ENCODE measurements at regions not wholly inside any gene's neighbourhood (a gene's known extent, or its start where the extent isn't known, plus 50 kb on each side); places are given as distances from the start of the nearest gene placed in this dataset.

- BruUV-seq (replicated peaks) = no TSS peak
- SMC1A ChIA-PET (ENCODE audit: uncharacterized antibody, unreplicated experiment) = no interaction called here
- RAD21 ChIA-PET (ENCODE audit: unreplicated experiment) = no interaction called here
- CTCF ChIA-PET = interaction anchor here (1.2 kb wide), 1 partner anchor 28 kb away, joined by 3 read pairs; no protein-coding TSS in a partner anchor
- Histone ChIP-seq H3K4me2 (ENCODE audit: control insufficient read depth, insufficient read depth) (no peak overlapping the region), H4K20me1 (ENCODE audit: control insufficient read depth, insufficient read depth) (no peaks in the 10 kb centered on the region), H3K27me3 (replicated peaks in 1 of 2; ENCODE audit: control insufficient read depth in 2 of 2, insufficient read depth in 2 of 2, low read length in 1 of 2) (no peaks in the 10 kb centered on the region), H3K4me1 (ENCODE audit: control insufficient read depth, insufficient read depth, low read length) (no peaks in the 10 kb centered on the region), H3K9ac (ENCODE audit: control insufficient read depth, insufficient read depth, low read length) (no peak overlapping the region), H2AFZ (ENCODE audit: control insufficient read depth, low read depth, low read length) (no peak overlapping the region), H3K9me3 (replicated peaks; ENCODE audit: control insufficient read depth, insufficient read depth, low read length) (no peaks in the 10 kb centered on the region), H3K4me3 (no peak overlapping the region), H3K79me2 (ENCODE audit: control insufficient read depth, insufficient read depth, low read length) (no peaks in the 10 kb centered on the region), H3K27ac (ENCODE audit: control insufficient read depth, insufficient read depth) (no peak overlapping the region), H3K36me3 (ENCODE audit: control insufficient read depth in 2 of 2, insufficient read depth in 2 of 2, low read length in 1 of 2) (no peaks in the 10 kb centered on the region)
- intact Hi-C loops (cut with micrococcal nuclease; ENCODE audit: unreplicated experiment) = no loop called here
- WGBS (ENCODE audit: insufficient coverage, insufficient replicate concordance, low lambda C conversion rate, missing lambda C conversion rate) = 59% methylated on average over 1 of the region's 1 CpG
- POLR2A ChIA-PET = interaction anchor here (0.7 kb wide), 1 partner anchor 17 kb away, joined by 3 read pairs; no protein-coding TSS in a partner anchor
- ATAC-seq = peak; percentile 46; the same call in 1 of the 3 replicates
- DNase-seq (ENCODE audit: low read depth, low spot score) = no peak
- in situ Hi-C loops (cut with MboI) = no loop called here
- no peak for TF ChIP-seq SP1 (IDR thresholded peaks at IDR 0.05; ENCODE audit: low read depth, low read length)
- peak; percentile 27; the same call in 1 of the 2 replicates for TF ChIP-seq JUNB (IDR thresholded peaks at IDR 0.05)
- no peak for FAIRE-seq
Observed at GRCh38 chr3:98966434-98966833, 64.9 kb upstream of the DCBLD2 start.

DNA sequence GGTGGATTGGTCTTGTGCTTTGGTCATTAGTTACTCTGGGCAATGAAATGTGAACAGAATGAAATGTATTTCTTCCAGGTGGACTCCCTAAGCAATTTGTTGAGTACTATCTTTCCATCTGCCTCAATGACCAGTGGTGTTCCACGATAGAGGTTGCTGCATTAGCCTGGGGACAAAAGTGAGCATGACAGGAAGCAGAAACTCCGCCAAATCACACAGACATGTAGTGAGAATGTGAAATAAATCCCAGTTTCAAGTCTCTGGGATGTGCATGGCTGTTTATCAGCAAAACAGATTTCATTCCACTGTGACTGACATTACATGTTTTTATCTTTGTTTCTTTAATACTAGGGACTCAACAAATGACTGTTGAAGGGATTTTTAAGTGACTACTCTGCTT lies 63.3 kb upstream of the DCBLD2 start:
- H3K79me2 ChIP-seq (ENCODE audit: control insufficient read depth, insufficient read depth, low read length) = no peaks in the 10 kb centered on the region
- POLR2A ChIA-PET = no interaction called here
- no peak overlapping the region for H2AFZ ChIP-seq (ENCODE audit: control insufficient read depth, low read depth, low read length)
- CTCF ChIA-PET = no interaction called here
- DNase-seq (ENCODE audit: low read depth, low spot score) (no peak), ATAC-seq (no peak), FAIRE-seq (no peak)
- no peak overlapping the region for H3K4me3 ChIP-seq
- RAD21 ChIA-PET (ENCODE audit: unreplicated experiment) = no interaction called here
- H3K9ac ChIP-seq (ENCODE audit: control insufficient read depth, insufficient read depth, low read length) = no peak overlapping the region
- no peaks in the 10 kb centered on the region for H4K20me1 ChIP-seq (ENCODE audit: control insufficient read depth, insufficient read depth)
- no peaks in the 10 kb centered on the region for H3K9me3 ChIP-seq (replicated peaks; ENCODE audit: control insufficient read depth, insufficient read depth, low read length)
- SMC1A ChIA-PET (ENCODE audit: uncharacterized antibody, unreplicated experiment) = no interaction called here
- H3K27me3 ChIP-seq (replicated peaks in 1 of 2; ENCODE audit: control insufficient read depth in 2 of 2, insufficient read depth in 2 of 2, low read length in 1 of 2) = no peaks in the 10 kb centered on the region
- H3K4me2 ChIP-seq (ENCODE audit: control insufficient read depth, insufficient read depth) = no peak overlapping the region
- H3K4me1 ChIP-seq (ENCODE audit: control insufficient read depth, insufficient read depth, low read length) = no peaks in the 10 kb centered on the region
- H3K36me3 ChIP-seq (ENCODE audit: control insufficient read depth in 2 of 2, insufficient read depth in 2 of 2, low read length in 1 of 2) = no peaks in the 10 kb centered on the region
- no TSS peak for BruUV-seq (replicated peaks)
- 26% methylated on average over 2 of the region's 2 CpGs for WGBS (ENCODE audit: insufficient coverage, insufficient replicate concordance, low lambda C conversion rate, missing lambda C conversion rate)
- intact Hi-C loops (cut with micrococcal nuclease; ENCODE audit: unreplicated experiment) = no loop called here
- H3K27ac ChIP-seq (ENCODE audit: control insufficient read depth, insufficient read depth) = no peak overlapping the region
- in situ Hi-C loops (cut with MboI) = no loop called here
- no peak for TF ChIP-seq RAD51 (IDR thresholded peaks at IDR 0.05)
- no peak for TF ChIP-seq ATF2 (IDR thresholded peaks at IDR 0.05; ENCODE audit: low read length)
- TF ChIP-seq E2F8 (IDR thresholded peaks at IDR 0.05; ENCODE audit: low read depth, partially characterized antibody) = no peak
- no peak for TF ChIP-seq MEF2A (IDR thresholded peaks at IDR 0.05; ENCODE audit: insufficient read depth, low read depth, low read length)
- no peak for TF ChIP-seq ZNF217 (IDR thresholded peaks at IDR 0.05)
- TF ChIP-seq MEF2B (IDR thresholded peaks at IDR 0.05; ENCODE audit: partially characterized antibody, poor library complexity, severe bottlenecking) = no peak
- TF ChIP-seq CBFB (IDR thresholded peaks at IDR 0.05; ENCODE audit: low read depth) = no peak
- no peak for TF ChIP-seq SMAD5 (IDR thresholded peaks at IDR 0.05; ENCODE audit: low read depth)
- TF ChIP-seq FOXM1 (IDR thresholded peaks at IDR 0.05; ENCODE audit: low read depth, low read length) = no peak
- no peak for TF ChIP-seq SIN3A (IDR thresholded peaks at IDR 0.05; ENCODE audit: low read depth, low read length)
- no peak for TF ChIP-seq TBL1XR1 (IDR thresholded peaks at IDR 0.05; ENCODE audit: low read depth, low read length)
- no peak for TF ChIP-seq MLLT1 (IDR thresholded peaks at IDR 0.05)
